ENCODE measurements at regions not wholly inside any gene's neighbourhood (a gene's known extent, or its start where the extent isn't known, plus 50 kb on each side); places are given as distances from the start of the nearest gene placed in this dataset.
"Not testable (repeated sequence)": the region's sequence is repeated elsewhere in the genome, so short reads cannot be mapped to it uniquely, and the experiment has no call there.

- Mint-ChIP-seq H3K9me3 (ENCODE audit: low read depth) (no peaks in the 10 kb centered on the region), H3K27ac (no peak overlapping the region), H3K36me3 (ENCODE audit: insufficient read depth) (no peaks in the 10 kb centered on the region), H3K27me3 (no peaks in the 10 kb centered on the region), H3K4me1 (ENCODE audit: low read depth) (no peaks in the 10 kb centered on the region), H3K4me3 (ENCODE audit: low read depth) (no peak overlapping the region)
- no peak for TF ChIP-seq CTCF (IDR thresholded peaks at IDR 0.05; ENCODE audit: unreplicated experiment)
- DNase-seq (ENCODE audit: low spot score, unreplicated experiment): no peak
Measured at GRCh38 chr5:91456928-91457680, 74.0 kb upstream of the ARRDC3 start.

DNA sequence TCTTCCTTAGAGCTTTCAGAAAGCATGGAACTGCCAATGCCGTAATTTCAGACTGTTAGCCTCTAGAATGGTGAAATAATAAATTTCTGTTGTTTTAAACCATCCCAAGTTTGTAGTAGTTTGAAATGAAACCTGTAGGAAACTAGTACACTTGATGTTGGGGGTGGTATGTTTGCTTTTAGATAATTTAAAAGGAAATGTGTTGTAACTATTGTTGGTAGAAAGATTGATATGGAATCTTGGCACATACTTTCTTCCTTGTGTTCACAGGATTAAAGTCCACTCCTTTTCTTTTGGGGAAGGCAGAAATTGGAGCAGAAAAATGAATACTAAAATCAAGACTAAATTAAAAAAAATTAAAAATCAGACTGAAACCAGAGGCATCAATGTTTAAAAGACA lies 66.0 kb upstream of the ARRDC3 start:
- no peak for DNase-seq (ENCODE audit: low spot score, unreplicated experiment)
- H3K4me3 Mint-ChIP-seq (ENCODE audit: low read depth): no peak overlapping the region

GRCh38 chr5:91448079-91448478 lies 65.0 kb upstream of the ARRDC3 start:
- not testable (repeated sequence) for H3K27ac Mint-ChIP-seq; H3K4me1 Mint-ChIP-seq (ENCODE audit: low read depth); H3K36me3 Mint-ChIP-seq (ENCODE audit: insufficient read depth); H3K27me3 Mint-ChIP-seq; H3K4me3 Mint-ChIP-seq (ENCODE audit: low read depth); H3K9me3 Mint-ChIP-seq (ENCODE audit: low read depth); DNase-seq (ENCODE audit: low spot score, unreplicated experiment)

More for the DNA sequence above, 66.0 kb upstream of the ARRDC3 start:
- H3K4me1 Mint-ChIP-seq (ENCODE audit: low read depth): peaks cover 7% of the 10 kb centered on the region
- peaks cover 2% of the 10 kb centered on the region for H3K9me3 Mint-ChIP-seq (ENCODE audit: low read depth)
- no peaks in the 10 kb centered on the region for H3K36me3 Mint-ChIP-seq (ENCODE audit: insufficient read depth)
- no peak for TF ChIP-seq CTCF (IDR thresholded peaks at IDR 0.05; ENCODE audit: unreplicated experiment)
- no peak overlapping the region for H3K27ac Mint-ChIP-seq
- H3K27me3 Mint-ChIP-seq: no peaks in the 10 kb centered on the region

- not testable (repeated sequence) for DNase-seq (ENCODE audit: low spot score, unreplicated experiment)
Measured at GRCh38 chr5:91446880-91447279, 63.8 kb upstream of the ARRDC3 start.

GRCh38 chr5:91443761-91444467 lies 60.8 kb upstream of the ARRDC3 start:
- no peak for TF ChIP-seq CTCF (IDR thresholded peaks at IDR 0.05; ENCODE audit: unreplicated experiment)
- H3K36me3 Mint-ChIP-seq (ENCODE audit: insufficient read depth): no peaks in the 10 kb centered on the region
- H3K4me3 Mint-ChIP-seq (ENCODE audit: low read depth): no peak overlapping the region
- no peak for DNase-seq (ENCODE audit: low spot score, unreplicated experiment)
- peaks cover 2% of the 10 kb centered on the region for H3K4me1 Mint-ChIP-seq (ENCODE audit: low read depth)
- H3K27ac Mint-ChIP-seq: no peak overlapping the region
- H3K27me3 Mint-ChIP-seq: no peaks in the 10 kb centered on the region
- H3K9me3 Mint-ChIP-seq (ENCODE audit: low read depth): peaks cover 2% of the 10 kb centered on the region

More at GRCh38 chr5:91446880-91447279, 63.8 kb upstream of the ARRDC3 start:
- H3K36me3 Mint-ChIP-seq (ENCODE audit: insufficient read depth); H3K27ac Mint-ChIP-seq; H3K4me1 Mint-ChIP-seq (ENCODE audit: low read depth); H3K4me3 Mint-ChIP-seq (ENCODE audit: low read depth); H3K27me3 Mint-ChIP-seq; H3K9me3 Mint-ChIP-seq (ENCODE audit: low read depth): not testable (repeated sequence)

GRCh38 chr5:91443023-91443422 lies 59.9 kb upstream of the ARRDC3 start:
- H3K36me3 Mint-ChIP-seq (ENCODE audit: insufficient read depth): no peaks in the 10 kb centered on the region
- DNase-seq (ENCODE audit: low spot score, unreplicated experiment): no peak
- TF ChIP-seq CTCF (IDR thresholded peaks at IDR 0.05; ENCODE audit: unreplicated experiment): no peak
- peaks cover 1% of the 10 kb centered on the region for H3K9me3 Mint-ChIP-seq (ENCODE audit: low read depth)
- H3K4me1 Mint-ChIP-seq (ENCODE audit: low read depth): no peaks in the 10 kb centered on the region
- H3K27ac Mint-ChIP-seq: no peak overlapping the region
- H3K4me3 Mint-ChIP-seq (ENCODE audit: low read depth): no peak overlapping the region
- H3K27me3 Mint-ChIP-seq: no peaks in the 10 kb centered on the region
